ENCODE measurements at regions not wholly inside any gene's neighbourhood (a gene's known extent, or its start where the extent isn't known, plus 50 kb on each side); places are given as distances from the start of the nearest gene placed in this dataset.
"Not testable (repeated sequence)": the region's sequence is repeated elsewhere in the genome, so short reads cannot be mapped to it uniquely, and the experiment has no call there.

DNA sequence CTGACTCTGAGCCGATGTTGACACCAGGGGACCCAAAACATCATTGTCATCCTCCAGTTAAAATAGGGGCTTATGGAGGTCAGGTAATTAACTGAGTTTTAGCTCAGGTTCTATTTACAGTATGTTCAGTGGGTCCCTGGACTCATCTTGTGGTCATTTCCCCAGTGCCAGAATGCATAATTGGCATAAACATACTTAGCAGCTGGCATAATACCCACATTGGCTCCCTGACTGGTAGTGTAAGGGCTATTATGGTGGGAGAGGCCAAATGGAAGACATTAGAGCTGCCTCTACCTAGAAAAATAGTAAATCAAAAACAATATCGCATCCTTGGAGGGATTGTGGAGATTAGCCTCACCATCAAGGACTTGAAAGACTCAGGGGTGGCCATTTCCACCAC lies 350.9 kb downstream of the C12orf75 start:
- H3K4me2 ChIP-seq (ENCODE audit: extremely low read depth, insufficient read depth, low read length) = no peak overlapping the region
- H3K4me3 ChIP-seq (replicated peaks in 1 of 4; ENCODE audit: control extremely low read depth in 1 of 4, insufficient read depth in 1 of 4, low read depth in 3 of 4, low read length in 4 of 4) = no peak overlapping the region
- DNase-seq (ENCODE audit: low read depth in 2 of 2) = no peak
- no peak overlapping the region for H3K27ac ChIP-seq (ENCODE audit: insufficient read depth, low read length)
- H3K27me3 ChIP-seq (ENCODE audit: control insufficient read depth, insufficient read depth, low read length) = no peaks in the 10 kb centered on the region
- no peaks in the 10 kb centered on the region for H4K20me1 ChIP-seq (ENCODE audit: control insufficient read depth, extremely low read depth, insufficient read depth, low read length)
- H3K36me3 ChIP-seq (ENCODE audit: control insufficient read depth, insufficient read depth, low read length) = no peaks in the 10 kb centered on the region
- no peaks in the 10 kb centered on the region for H3K4me1 ChIP-seq (ENCODE audit: control insufficient read depth, extremely low read depth, insufficient read depth, low read length)
- no peak overlapping the region for H3K9ac ChIP-seq (ENCODE audit: insufficient read depth, low read length)
- H3K79me2 ChIP-seq (ENCODE audit: control insufficient read depth, insufficient read depth, low read length) = no peaks in the 10 kb centered on the region
- H3K9me3 ChIP-seq (ENCODE audit: control insufficient read depth, insufficient read depth, low read depth, low read length) = no peaks in the 10 kb centered on the region
- TF ChIP-seq EZH2 (IDR thresholded peaks at IDR 0.05; ENCODE audit: low read length, missing control alignments) (no peak), CTCF (conservative IDR thresholded peaks at IDR 0.05 in 1 of 2, IDR thresholded peaks at IDR 0.05 in 1 of 2; ENCODE audit: low read depth in 1 of 2, low read length in 2 of 2) (no peak)
- no peak overlapping the region for H2AFZ ChIP-seq (ENCODE audit: low read length)

GRCh38 chr12:105682821-105683220 lies 352.3 kb downstream of the C12orf75 start:
- H2AFZ ChIP-seq (ENCODE audit: low read length); H3K4me1 ChIP-seq (ENCODE audit: control insufficient read depth, extremely low read depth, insufficient read depth, low read length); H3K4me3 ChIP-seq (replicated peaks in 1 of 4; ENCODE audit: control extremely low read depth in 1 of 4, insufficient read depth in 1 of 4, low read depth in 3 of 4, low read length in 4 of 4); H3K36me3 ChIP-seq (ENCODE audit: control insufficient read depth, insufficient read depth, low read length); H3K27me3 ChIP-seq (ENCODE audit: control insufficient read depth, insufficient read depth, low read length); DNase-seq (ENCODE audit: low read depth in 2 of 2); H3K9me3 ChIP-seq (ENCODE audit: control insufficient read depth, insufficient read depth, low read depth, low read length); H3K9ac ChIP-seq (ENCODE audit: insufficient read depth, low read length); H3K4me2 ChIP-seq (ENCODE audit: extremely low read depth, insufficient read depth, low read length); H3K27ac ChIP-seq (ENCODE audit: insufficient read depth, low read length); H3K79me2 ChIP-seq (ENCODE audit: control insufficient read depth, insufficient read depth, low read length); H4K20me1 ChIP-seq (ENCODE audit: control insufficient read depth, extremely low read depth, insufficient read depth, low read length): not testable (repeated sequence)

- H3K4me1 ChIP-seq (ENCODE audit: control insufficient read depth, extremely low read depth, insufficient read depth, low read length); H3K36me3 ChIP-seq (ENCODE audit: control insufficient read depth, insufficient read depth, low read length); H3K9me3 ChIP-seq (ENCODE audit: control insufficient read depth, insufficient read depth, low read depth, low read length); H3K79me2 ChIP-seq (ENCODE audit: control insufficient read depth, insufficient read depth, low read length); H3K9ac ChIP-seq (ENCODE audit: insufficient read depth, low read length); H3K4me3 ChIP-seq (replicated peaks in 1 of 4; ENCODE audit: control extremely low read depth in 1 of 4, insufficient read depth in 1 of 4, low read depth in 3 of 4, low read length in 4 of 4); DNase-seq (ENCODE audit: low read depth in 2 of 2); H4K20me1 ChIP-seq (ENCODE audit: control insufficient read depth, extremely low read depth, insufficient read depth, low read length); H3K4me2 ChIP-seq (ENCODE audit: extremely low read depth, insufficient read depth, low read length); H3K27ac ChIP-seq (ENCODE audit: insufficient read depth, low read length); H3K27me3 ChIP-seq (ENCODE audit: control insufficient read depth, insufficient read depth, low read length); H2AFZ ChIP-seq (ENCODE audit: low read length): not testable (repeated sequence)
Observed at GRCh38 chr12:105683836-105684235, 353.3 kb downstream of the C12orf75 start.

DNA sequence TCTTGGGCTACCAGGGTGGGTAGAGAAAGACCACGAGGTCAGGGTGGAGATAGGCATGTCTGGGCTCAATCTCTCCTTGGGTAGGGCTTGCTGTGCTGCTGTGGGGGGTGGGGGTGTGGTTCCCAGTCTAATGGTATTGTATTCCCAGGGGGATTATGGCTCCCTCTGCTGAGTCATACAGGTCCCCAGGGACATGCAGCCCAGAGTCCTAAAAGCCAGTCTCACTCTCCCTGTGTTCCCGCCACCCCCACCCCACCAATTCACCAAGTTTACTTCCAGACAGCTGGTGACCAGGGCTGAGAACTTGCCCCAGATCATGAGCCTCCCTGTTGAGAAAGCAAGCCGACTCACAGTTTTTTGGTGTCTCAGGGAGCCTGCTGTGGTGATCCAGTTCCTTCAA lies 367.6 kb downstream of the C12orf75 start:
- Histone ChIP-seq H3K4me1 (ENCODE audit: control insufficient read depth, extremely low read depth, insufficient read depth, low read length) (no peaks in the 10 kb centered on the region), H3K27ac (ENCODE audit: insufficient read depth, low read length) (no peak overlapping the region), H3K9me3 (ENCODE audit: control insufficient read depth, insufficient read depth, low read depth, low read length) (no peaks in the 10 kb centered on the region), H3K36me3 (ENCODE audit: control insufficient read depth, insufficient read depth, low read length) (no peaks in the 10 kb centered on the region), H3K4me3 (replicated peaks in 1 of 4; ENCODE audit: control extremely low read depth in 1 of 4, insufficient read depth in 1 of 4, low read depth in 3 of 4, low read length in 4 of 4) (no peak overlapping the region), H3K4me2 (ENCODE audit: extremely low read depth, insufficient read depth, low read length) (no peak overlapping the region), H2AFZ (ENCODE audit: low read length) (no peak overlapping the region), H4K20me1 (ENCODE audit: control insufficient read depth, extremely low read depth, insufficient read depth, low read length) (no peaks in the 10 kb centered on the region), H3K79me2 (ENCODE audit: control insufficient read depth, insufficient read depth, low read length) (no peaks in the 10 kb centered on the region), H3K27me3 (ENCODE audit: control insufficient read depth, insufficient read depth, low read length) (no peaks in the 10 kb centered on the region), H3K9ac (ENCODE audit: insufficient read depth, low read length) (no peak overlapping the region)
- DNase-seq (ENCODE audit: low read depth in 2 of 2) = no peak
- TF ChIP-seq EZH2 (IDR thresholded peaks at IDR 0.05; ENCODE audit: low read length, missing control alignments) = no peak
- no peak for TF ChIP-seq CTCF (conservative IDR thresholded peaks at IDR 0.05 in 1 of 2, IDR thresholded peaks at IDR 0.05 in 1 of 2; ENCODE audit: low read depth in 1 of 2, low read length in 2 of 2)

All from fibroblast of lung (primary cell).